NCI-H1436 (cell line): ENCODE measurements at regions not wholly inside any gene's neighbourhood (a gene's known extent, or its start where the extent isn't known, plus 50 kb on each side); places are given as distances from the start of the nearest gene placed in this dataset.

Source experiments
- DNase-seq: peaks from one replicate; lab custom pipeline; 2025; lab: John Stamatoyannopoulos, UW

- DNase-seq: no peak
Observed at GRCh38 chr4:135605076-135605475, 1403.5 kb upstream of the PABPC4L start.

GRCh38 chr4:135604531-135604930 lies 1402.9 kb upstream of the PABPC4L start:
- DNase-seq: no peak

- no peak for DNase-seq
Observed at GRCh38 chr4:135601351-135601750, 1399.8 kb upstream of the PABPC4L start.

- no peak for DNase-seq
Observed at GRCh38 chr4:135598151-135598550, 1396.6 kb upstream of the PABPC4L start.

GRCh38 chr4:135594521-135594920 lies 1392.9 kb upstream of the PABPC4L start:
- no peak for DNase-seq

GRCh38 chr4:135575041-135575440 lies 1373.5 kb upstream of the PABPC4L start:
- no peak for DNase-seq

- DNase-seq: no peak
Observed at GRCh38 chr4:135573251-135573650, 1371.7 kb upstream of the PABPC4L start.

DNA sequence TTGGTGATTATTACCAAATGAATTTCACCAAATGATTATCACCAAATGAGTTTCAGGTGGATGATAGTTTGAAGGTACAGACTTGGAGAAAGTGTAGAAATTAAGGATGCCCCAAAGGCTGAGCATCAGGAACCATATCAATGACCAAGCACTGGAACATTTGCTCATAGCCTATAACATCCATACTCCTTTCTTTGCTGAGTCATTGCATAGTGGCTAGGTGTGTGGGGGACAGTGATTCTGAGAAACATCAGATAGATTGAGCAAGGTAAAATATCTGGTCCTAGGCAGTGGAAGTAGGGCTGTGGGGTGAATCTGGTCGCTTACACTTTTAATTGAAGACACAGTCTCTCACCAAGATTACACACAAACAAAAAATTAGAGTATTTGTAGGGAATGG lies 1362.5 kb upstream of the PABPC4L start:
- no peak for DNase-seq

GRCh38 chr4:135553213-135553612 lies 1351.6 kb upstream of the PABPC4L start:
- no peak for DNase-seq

- no peak for DNase-seq
Observed at GRCh38 chr4:135552131-135552530, 1350.5 kb upstream of the PABPC4L start.

- DNase-seq: no peak
Observed at GRCh38 chr4:135548711-135549110, 1347.1 kb upstream of the PABPC4L start.

DNA sequence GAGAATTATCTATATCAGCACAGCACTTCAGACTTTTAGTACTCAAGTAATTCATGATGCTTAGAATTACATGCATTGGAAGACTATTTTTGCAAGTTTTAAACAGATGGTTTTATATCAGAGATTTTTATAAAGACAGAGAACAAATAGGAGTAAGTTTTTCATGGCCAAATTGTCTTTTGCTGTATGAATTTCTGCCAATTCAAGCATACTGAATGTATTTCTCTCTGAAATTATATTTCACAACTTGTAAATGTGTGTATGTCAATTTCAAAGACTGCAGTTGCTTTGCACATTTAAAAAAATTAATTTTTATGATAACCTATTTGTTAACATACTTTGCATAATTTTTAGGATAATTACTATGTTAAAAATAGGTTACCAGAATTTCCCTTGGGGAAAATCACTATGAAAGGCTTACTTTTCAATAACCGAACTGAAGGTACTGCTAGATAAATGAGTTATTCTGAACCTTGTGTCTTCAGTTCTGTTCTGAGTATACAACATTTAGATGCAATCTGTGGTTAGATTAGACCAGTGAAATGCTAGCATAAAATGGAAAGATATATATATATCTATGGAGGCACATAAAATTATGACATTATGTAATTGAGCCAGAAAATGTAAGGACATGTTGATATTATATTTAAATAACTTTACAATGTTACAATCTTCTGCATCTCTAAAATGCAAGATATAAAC lies 1344.2 kb upstream of the PABPC4L start:
- DNase-seq: no peak

GRCh38 chr4:135538698-135539097 lies 1337.1 kb upstream of the PABPC4L start:
- no peak for DNase-seq

- no peak for DNase-seq
Observed at GRCh38 chr4:135533053-135533452, 1331.5 kb upstream of the PABPC4L start.

DNA sequence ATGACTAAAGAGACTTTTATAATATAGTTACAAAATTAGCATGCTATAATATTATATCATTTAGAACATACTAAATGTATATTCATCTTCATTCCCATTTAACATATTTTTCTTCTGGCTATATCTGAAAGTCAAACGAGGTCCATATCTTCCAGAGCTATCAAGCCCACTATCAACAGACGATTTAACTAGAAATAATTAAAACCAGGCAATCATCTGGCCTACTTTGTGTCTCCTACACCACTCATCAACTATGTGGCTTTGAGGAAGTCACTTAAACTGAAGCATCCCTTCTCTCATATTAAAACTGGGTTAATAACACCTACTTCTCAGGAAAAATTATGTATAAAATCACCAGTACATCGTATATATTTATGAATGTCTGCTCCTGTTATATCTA lies 1330.5 kb upstream of the PABPC4L start:
- DNase-seq: no peak

DNA sequence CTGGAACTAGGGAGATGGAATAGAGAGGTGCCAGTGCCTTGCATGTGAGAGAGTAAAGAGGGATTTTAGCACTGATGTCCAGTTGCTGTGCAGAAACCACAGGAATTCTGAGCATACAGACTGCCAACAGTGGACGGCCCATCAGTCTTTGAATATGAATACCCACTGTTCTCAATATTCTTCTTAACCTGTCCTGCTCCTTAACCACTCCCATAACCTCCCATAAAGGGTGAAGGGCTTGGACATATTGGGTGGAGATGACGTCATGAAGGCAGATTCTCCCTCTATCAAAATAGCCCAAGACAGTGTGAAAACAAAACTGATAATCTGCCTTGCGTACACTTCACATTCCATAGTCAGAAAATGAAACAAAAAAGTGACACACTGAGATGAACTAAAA lies 1313.7 kb upstream of the PABPC4L start:
- no peak for DNase-seq

GRCh38 chr4:135510582-135510981 lies 1309.0 kb upstream of the PABPC4L start:
- no peak for DNase-seq

GRCh38 chr4:135508006-135508714 lies 1306.6 kb upstream of the PABPC4L start:
- DNase-seq: no peak

DNA sequence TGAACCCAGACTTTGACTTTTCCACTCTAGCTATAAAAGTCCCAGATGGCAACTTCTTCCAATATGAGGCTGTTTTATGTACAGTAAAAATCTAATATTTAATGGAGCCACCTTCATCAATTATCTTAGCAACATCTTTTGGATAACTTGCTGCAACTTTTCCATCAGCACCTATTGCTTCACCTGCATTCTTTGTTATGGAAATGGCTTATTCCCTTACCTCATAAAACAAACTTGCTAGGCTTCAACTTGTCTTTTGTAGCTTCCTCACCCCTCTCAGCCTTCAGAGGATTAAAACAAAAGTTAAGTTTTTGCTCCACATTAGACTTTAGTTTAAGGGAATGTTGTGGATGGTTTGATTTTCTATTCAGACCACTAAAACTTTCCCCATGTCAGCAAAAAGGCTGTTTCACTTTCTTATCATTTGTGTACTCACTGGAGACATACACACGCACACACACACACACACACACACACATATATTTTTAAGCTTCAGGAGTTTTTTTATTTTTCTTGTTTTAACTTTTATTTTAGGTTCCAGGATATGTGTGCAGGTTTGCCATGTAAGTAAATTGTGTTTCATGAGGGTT lies 1296.1 kb upstream of the PABPC4L start:
- DNase-seq: no peak

GRCh38 chr4:135492439-135492838 lies 1290.8 kb upstream of the PABPC4L start:
- no peak for DNase-seq

GRCh38 chr4:135485371-135485770 lies 1283.8 kb upstream of the PABPC4L start:
- DNase-seq: no peak

- DNase-seq: no peak
Observed at GRCh38 chr4:135476272-135476671, 1274.7 kb upstream of the PABPC4L start.

GRCh38 chr4:135464311-135464710 lies 1262.7 kb upstream of the PABPC4L start:
- no peak for DNase-seq
